Liver (tissue), 8 donors: ENCODE measurements at regions not wholly inside any gene's neighbourhood (a gene's known extent, or its start where the extent isn't known, plus 50 kb on each side); places are given as distances from the start of the nearest gene placed in this dataset.

Experiments used
- DNase-seq: peaks from one replicate; pipeline ENCODE4 v3.0.0-alpha.2; 2017; ENCODE audit warnings: low spot score
- H3K27ac ChIP-seq, 2 donors: one replicate each; pipeline ENCODE4 v1.7.0; 2013; ENCODE audit warnings: inconsistent platforms in 2 of 2, low read length in 2 of 2, control low read depth in 1 of 2, low read depth in 1 of 2, mild to moderate bottlenecking in 1 of 2
- H3K27me3 ChIP-seq, 4 donors: one replicate each; pipeline versions ENCODE4 v1.6.1 to v1.7.0; 2013; ENCODE audit warnings: low read length in 3 of 4, inconsistent platforms in 1 of 4, mild to moderate bottlenecking in 1 of 4, moderate library complexity in 1 of 4; ENCODE audit not compliant: control insufficient read depth in 4 of 4, insufficient read depth in 4 of 4
- H3K36me3 ChIP-seq, 4 donors: one replicate each; pipeline versions ENCODE4 v1.6.1 to v1.7.0; 2013; ENCODE audit warnings: low read length in 3 of 4, mild to moderate bottlenecking in 3 of 4, low read depth in 1 of 4, moderate library complexity in 1 of 4; ENCODE audit not compliant: control insufficient read depth in 4 of 4, insufficient read depth in 3 of 4
- H3K4me1 ChIP-seq, 4 donors: one replicate each; pipeline versions ENCODE4 v1.6.1 to v1.7.0; 2013; ENCODE audit warnings: low read length in 3 of 4, mild to moderate bottlenecking in 3 of 4, moderate library complexity in 1 of 4; ENCODE audit not compliant: control insufficient read depth in 4 of 4, insufficient read depth in 4 of 4
- H3K4me3 ChIP-seq, 3 donors: one replicate each; pipeline versions ENCODE4 v1.6.1 to v1.7.0; 2013; ENCODE audit warnings: low read length in 3 of 3, control low read depth in 1 of 3, low read depth in 1 of 3, mild to moderate bottlenecking in 1 of 3
- H3K9ac ChIP-seq, 2 donors: one replicate each; pipeline ENCODE4 v1.7.0; 2013; ENCODE audit warnings: low read length in 2 of 2, mild to moderate bottlenecking in 2 of 2, moderate library complexity in 2 of 2, control low read depth in 1 of 2, low read depth in 1 of 2
- H3K9me3 ChIP-seq, 4 donors: one replicate each; pipeline versions ENCODE4 v1.6.1 to v1.7.0; 2013; ENCODE audit warnings: low read length in 3 of 4; ENCODE audit not compliant: control insufficient read depth in 4 of 4
- EGR1 ChIP-seq, 2 donors: IDR thresholded peaks; 2 replicates each; pipeline ENCODE4 v1.6.1; 2016 to 2018; ENCODE audit warnings: antibody characterized with exemption in 2 of 2, low read depth in 2 of 2
- FOXA1 ChIP-seq: IDR thresholded peaks from 2 replicates; pipeline ENCODE4 v1.6.1; 2016; ENCODE audit warnings: antibody characterized with exemption
- GABPA ChIP-seq, 2 donors: IDR thresholded peaks in 1 of 2; conservative IDR thresholded peaks in 1 of 2; 2 replicates each; pipeline ENCODE4 v1.6.1; 2016; ENCODE audit warnings: antibody characterized with exemption in 2 of 2, mild to moderate bottlenecking in 1 of 2, moderate library complexity in 1 of 2
- HNF4G ChIP-seq: IDR thresholded peaks from 2 replicates; pipeline ENCODE4 v1.6.1; 2016; ENCODE audit warnings: antibody characterized with exemption
- JUND ChIP-seq, 2 donors: IDR thresholded peaks; 2 replicates each; pipeline ENCODE4 v1.6.1; 2016; ENCODE audit warnings: antibody characterized with exemption in 2 of 2
- NR2F2 ChIP-seq: IDR thresholded peaks from 2 replicates; pipeline ENCODE4 v1.6.1; 2016; ENCODE audit warnings: antibody characterized with exemption
- REST ChIP-seq: IDR thresholded peaks from 2 replicates; pipeline ENCODE4 v1.6.1; 2016; ENCODE audit warnings: antibody characterized with exemption, mild to moderate bottlenecking
- RXRA ChIP-seq, 2 donors: IDR thresholded peaks; 2 replicates each; pipeline ENCODE4 v1.6.1; 2017 to 2018; ENCODE audit warnings: antibody characterized with exemption in 2 of 2, mild to moderate bottlenecking in 1 of 2
- SP1 ChIP-seq: IDR thresholded peaks from 2 replicates; pipeline ENCODE4 v1.6.1; 2018; ENCODE audit warnings: antibody characterized with exemption, mild to moderate bottlenecking
- TAF1 ChIP-seq: conservative IDR thresholded peaks from 2 replicates; pipeline ENCODE4 v1.6.1; 2016; ENCODE audit warnings: antibody characterized with exemption, mild to moderate bottlenecking
- YY1 ChIP-seq: IDR thresholded peaks from 2 replicates; pipeline ENCODE4 v1.6.1; 2016; ENCODE audit warnings: antibody characterized with exemption, mild to moderate bottlenecking
- WGBS: extraction: QIAGEN DNeasy Blood & Tissue Kit; methylation state at CpG from one replicate; pipeline ENCODE4 v1.1.7; 2013; 5-methylcytosine and 5-hydroxymethylcytosine counted together
- TF ChIP-seq, protein P1 (sequence below): IDR thresholded peaks from 2 replicates; pipeline ENCODE4 v1.6.1; 2016; ENCODE audit warnings: antibody characterized with exemption
- TF ChIP-seq, protein P2 (sequence below): fragments of 150-350 bp; IDR thresholded peaks from 2 replicates; pipeline ENCODE4 v1.5.1; 2017; ENCODE audit warnings: improper control_type of control experiment, low read depth, low read length; ENCODE audit not compliant: missing input control
- TF ChIP-seq, protein P3 (sequence below): IDR thresholded peaks from 2 replicates; pipeline ENCODE4 v1.6.1; 2016; ENCODE audit warnings: antibody characterized with exemption
- TF ChIP-seq, protein P4 (sequence below): IDR thresholded peaks from 2 replicates; pipeline ENCODE4 v1.6.1; 2016; ENCODE audit warnings: antibody characterized with exemption
- donor health status: healthy.
- donor health status: healthy.
- donor health status: healthy.
- donor health status: healthy.
- donor health status: healthy.

DNA sequence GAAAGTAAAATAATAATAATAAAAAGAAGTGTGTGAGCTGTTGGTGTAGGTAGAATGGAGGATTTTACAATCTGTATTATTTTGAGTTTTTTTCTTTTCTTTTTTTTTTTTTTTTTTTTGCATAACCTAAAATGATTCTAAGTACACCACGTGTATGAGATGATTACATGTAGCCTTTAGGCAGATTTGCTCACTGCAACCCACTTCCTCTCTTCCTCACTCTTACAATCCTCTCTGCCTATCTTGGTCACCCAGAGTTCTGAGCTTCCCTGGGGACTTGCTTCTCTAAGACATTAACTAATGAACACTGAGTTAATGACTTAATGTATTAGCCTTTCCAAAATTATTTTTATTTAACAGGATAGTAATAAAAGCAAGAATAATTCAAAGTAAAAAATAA is 1169.6 kb downstream of the EFNB2 start:
- Histone ChIP-seq H3K4me1 (no peaks in the 10 kb centered on the region), H3K9ac (no peak overlapping the region), H3K27ac (no peak overlapping the region), H3K27me3 (no peaks in the 10 kb centered on the region), H3K9me3 (peaks cover 0 to 4% (median 0%) of the 10 kb centered on the region in 4 donors), H3K36me3 (no peaks in the 10 kb centered on the region), H3K4me3 (no peak overlapping the region)
- WGBS = 31% methylated on average over 1 of the region's 1 CpG
- no peak for DNase-seq
- TF ChIP-seq YY1 (no peak), TAF1 (no peak), GABPA (IDR thresholded peaks at IDR 0.05 in 1 of 2, conservative IDR thresholded peaks at IDR 0.05 in 1 of 2) (no peak), NR2F2 (no peak)
- TF ChIP-seq, protein P1, sequence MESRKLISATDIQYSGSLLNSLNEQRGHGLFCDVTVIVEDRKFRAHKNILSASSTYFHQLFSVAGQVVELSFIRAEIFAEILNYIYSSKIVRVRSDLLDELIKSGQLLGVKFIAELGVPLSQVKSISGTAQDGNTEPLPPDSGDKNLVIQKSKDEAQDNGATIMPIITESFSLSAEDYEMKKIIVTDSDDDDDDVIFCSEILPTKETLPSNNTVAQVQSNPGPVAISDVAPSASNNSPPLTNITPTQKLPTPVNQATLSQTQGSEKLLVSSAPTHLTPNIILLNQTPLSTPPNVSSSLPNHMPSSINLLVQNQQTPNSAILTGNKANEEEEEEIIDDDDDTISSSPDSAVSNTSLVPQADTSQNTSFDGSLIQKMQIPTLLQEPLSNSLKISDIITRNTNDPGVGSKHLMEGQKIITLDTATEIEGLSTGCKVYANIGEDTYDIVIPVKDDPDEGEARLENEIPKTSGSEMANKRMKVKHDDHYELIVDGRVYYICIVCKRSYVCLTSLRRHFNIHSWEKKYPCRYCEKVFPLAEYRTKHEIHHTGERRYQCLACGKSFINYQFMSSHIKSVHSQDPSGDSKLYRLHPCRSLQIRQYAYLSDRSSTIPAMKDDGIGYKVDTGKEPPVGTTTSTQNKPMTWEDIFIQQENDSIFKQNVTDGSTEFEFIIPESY = no peak

GRCh38 chr13:105365021-105365550 is 1170.4 kb downstream of the EFNB2 start:
- peaks cover 0 to 1% (median 0%) of the 10 kb centered on the region in 4 donors for H3K9me3 ChIP-seq
- no peak for DNase-seq
- 72% methylated on average over 3 of the region's 3 CpGs for WGBS
- TF ChIP-seq, protein P2, sequence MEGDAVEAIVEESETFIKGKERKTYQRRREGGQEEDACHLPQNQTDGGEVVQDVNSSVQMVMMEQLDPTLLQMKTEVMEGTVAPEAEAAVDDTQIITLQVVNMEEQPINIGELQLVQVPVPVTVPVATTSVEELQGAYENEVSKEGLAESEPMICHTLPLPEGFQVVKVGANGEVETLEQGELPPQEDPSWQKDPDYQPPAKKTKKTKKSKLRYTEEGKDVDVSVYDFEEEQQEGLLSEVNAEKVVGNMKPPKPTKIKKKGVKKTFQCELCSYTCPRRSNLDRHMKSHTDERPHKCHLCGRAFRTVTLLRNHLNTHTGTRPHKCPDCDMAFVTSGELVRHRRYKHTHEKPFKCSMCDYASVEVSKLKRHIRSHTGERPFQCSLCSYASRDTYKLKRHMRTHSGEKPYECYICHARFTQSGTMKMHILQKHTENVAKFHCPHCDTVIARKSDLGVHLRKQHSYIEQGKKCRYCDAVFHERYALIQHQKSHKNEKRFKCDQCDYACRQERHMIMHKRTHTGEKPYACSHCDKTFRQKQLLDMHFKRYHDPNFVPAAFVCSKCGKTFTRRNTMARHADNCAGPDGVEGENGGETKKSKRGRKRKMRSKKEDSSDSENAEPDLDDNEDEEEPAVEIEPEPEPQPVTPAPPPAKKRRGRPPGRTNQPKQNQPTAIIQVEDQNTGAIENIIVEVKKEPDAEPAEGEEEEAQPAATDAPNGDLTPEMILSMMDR = no peak
- TF ChIP-seq EGR1 (IDR thresholded peaks at IDR 0.05; ENCODE audit: low read depth in 2 of 2) = no peak
- TF ChIP-seq REST = no peak
- TF ChIP-seq, protein P1 = no peak
- TF ChIP-seq, protein P3, sequence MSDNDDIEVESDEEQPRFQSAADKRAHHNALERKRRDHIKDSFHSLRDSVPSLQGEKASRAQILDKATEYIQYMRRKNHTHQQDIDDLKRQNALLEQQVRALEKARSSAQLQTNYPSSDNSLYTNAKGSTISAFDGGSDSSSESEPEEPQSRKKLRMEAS = no peak
- no peak for TF ChIP-seq YY1
- TF ChIP-seq HNF4G = no peak
- TF ChIP-seq SP1 = no peak
- no peak for TF ChIP-seq FOXA1
- no peak for TF ChIP-seq NR2F2
- TF ChIP-seq TAF1 = no peak
- TF ChIP-seq, protein P4, sequence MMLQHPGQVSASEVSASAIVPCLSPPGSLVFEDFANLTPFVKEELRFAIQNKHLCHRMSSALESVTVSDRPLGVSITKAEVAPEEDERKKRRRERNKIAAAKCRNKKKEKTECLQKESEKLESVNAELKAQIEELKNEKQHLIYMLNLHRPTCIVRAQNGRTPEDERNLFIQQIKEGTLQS = no peak
- TF ChIP-seq JUND (IDR thresholded peaks at IDR 0.05) = no peak
- no peak for TF ChIP-seq RXRA (IDR thresholded peaks at IDR 0.05)
- no peak for TF ChIP-seq GABPA (IDR thresholded peaks at IDR 0.05 in 1 of 2, conservative IDR thresholded peaks at IDR 0.05 in 1 of 2)
- no peak overlapping the region for H3K27ac ChIP-seq
- no peaks in the 10 kb centered on the region for H3K4me1 ChIP-seq
- H3K27me3 ChIP-seq = no peaks in the 10 kb centered on the region
- H3K9ac ChIP-seq = no peak overlapping the region
- no peak overlapping the region for H3K4me3 ChIP-seq
- no peaks in the 10 kb centered on the region for H3K36me3 ChIP-seq
